Liver (tissue), 3 donors: ENCODE measurements at regions not wholly inside any gene's neighbourhood (a gene's known extent, or its start where the extent isn't known, plus 50 kb on each side); places are given as distances from the start of the nearest gene placed in this dataset.

Experiments
- ATF3 ChIP-seq: IDR thresholded peaks from 2 replicates; pipeline ENCODE4 v1.6.1; 2016; ENCODE audit warnings: antibody characterized with exemption
- CTCF ChIP-seq: fragments of 150-350 bp; IDR thresholded peaks from 2 replicates; pipeline ENCODE4 v1.5.1; 2017; ENCODE audit warnings: improper control_type of control experiment, low read depth, low read length; ENCODE audit not compliant: missing input control
- EGR1 ChIP-seq, 2 donors: IDR thresholded peaks; 2 replicates each; pipeline ENCODE4 v1.6.1; 2016 to 2018; ENCODE audit warnings: antibody characterized with exemption in 2 of 2, low read depth in 2 of 2
- HNF4A ChIP-seq, 2 donors: conservative IDR thresholded peaks; 2 replicates each; pipeline ENCODE4 v1.6.1; 2016; ENCODE audit warnings: antibody characterized with exemption in 2 of 2, mild to moderate bottlenecking in 2 of 2
- HNF4G ChIP-seq: IDR thresholded peaks from 2 replicates; pipeline ENCODE4 v1.6.1; 2016; ENCODE audit warnings: antibody characterized with exemption
- JUND ChIP-seq, 2 donors: IDR thresholded peaks; 2 replicates each; pipeline ENCODE4 v1.6.1; 2016; ENCODE audit warnings: antibody characterized with exemption in 2 of 2
- NR2F2 ChIP-seq: IDR thresholded peaks from 2 replicates; pipeline ENCODE4 v1.6.1; 2016; ENCODE audit warnings: antibody characterized with exemption
- RAD21 ChIP-seq, 2 donors: IDR thresholded peaks; 2 replicates each; pipeline ENCODE4 v1.6.1; 2016; ENCODE audit warnings: antibody characterized with exemption in 2 of 2, mild to moderate bottlenecking in 2 of 2
- TAF1 ChIP-seq: conservative IDR thresholded peaks from 2 replicates; pipeline ENCODE4 v1.6.1; 2016; ENCODE audit warnings: antibody characterized with exemption, mild to moderate bottlenecking
- YY1 ChIP-seq: IDR thresholded peaks from 2 replicates; pipeline ENCODE4 v1.6.1; 2016; ENCODE audit warnings: antibody characterized with exemption, mild to moderate bottlenecking
- TF ChIP-seq, protein P1 (sequence below): IDR thresholded peaks from 2 replicates; pipeline ENCODE4 v1.6.1; 2016; ENCODE audit warnings: antibody characterized with exemption
- donor health status: healthy.
- donor health status: healthy.

DNA sequence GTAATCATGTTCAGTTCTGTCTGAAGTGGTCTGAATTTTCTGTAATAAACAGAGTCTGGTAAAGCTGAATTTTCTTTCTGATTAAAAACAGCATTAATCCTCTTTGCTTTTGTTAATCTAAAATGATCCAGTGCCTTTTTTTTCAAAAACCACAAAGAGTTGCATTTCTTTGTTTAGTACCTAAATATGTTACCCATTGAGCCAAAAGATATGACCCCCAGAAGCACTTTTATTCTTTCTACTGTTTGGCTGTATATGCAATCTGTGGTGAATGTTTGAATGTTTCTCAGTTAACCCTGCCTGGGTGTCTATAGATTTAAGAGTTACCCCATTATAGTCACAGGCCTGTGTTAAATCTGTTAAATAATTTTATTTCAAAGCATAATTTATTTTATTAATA is 394.8 kb downstream of the PTPRC start:
- TF ChIP-seq CTCF (no peak), TAF1 (no peak), HNF4A (conservative IDR thresholded peaks at IDR 0.05) (no peak), RAD21 (IDR thresholded peaks at IDR 0.05) (no peak), ATF3 (no peak), HNF4G (no peak), YY1 (no peak), JUND (IDR thresholded peaks at IDR 0.05) (no peak), EGR1 (IDR thresholded peaks at IDR 0.05; ENCODE audit: low read depth in 2 of 2) (no peak), NR2F2 (no peak)
- TF ChIP-seq, protein P1, sequence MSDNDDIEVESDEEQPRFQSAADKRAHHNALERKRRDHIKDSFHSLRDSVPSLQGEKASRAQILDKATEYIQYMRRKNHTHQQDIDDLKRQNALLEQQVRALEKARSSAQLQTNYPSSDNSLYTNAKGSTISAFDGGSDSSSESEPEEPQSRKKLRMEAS, result no peak
